ENCODE measurements at regions not wholly inside any gene's neighbourhood (a gene's known extent, or its start where the extent isn't known, plus 50 kb on each side); places are given as distances from the start of the nearest gene placed in this dataset.

GRCh38 chr1:239823852-239824251, 267.8 kb upstream of the FMN2 start:
- no peak for DNase-seq (ENCODE audit: low read depth)

- DNase-seq (ENCODE audit: low read depth): no peak
Measured at GRCh38 chr1:239826211-239826610, 265.5 kb upstream of the FMN2 start.

GRCh38 chr1:239826736-239827135, 264.9 kb upstream of the FMN2 start:
- no peak for DNase-seq (ENCODE audit: low read depth)

GRCh38 chr1:239829535-239829934, 262.1 kb upstream of the FMN2 start:
- DNase-seq (ENCODE audit: low read depth): no peak

GRCh38 chr1:239831577-239832355, 259.9 kb upstream of the FMN2 start:
- DNase-seq (ENCODE audit: low read depth): no peak

- DNase-seq (ENCODE audit: low read depth): no peak
Measured at GRCh38 chr1:239833723-239834122, 258.0 kb upstream of the FMN2 start.

- DNase-seq (ENCODE audit: low read depth): no peak
Measured at GRCh38 chr1:239835946-239836440, 255.7 kb upstream of the FMN2 start.

- no peak for DNase-seq (ENCODE audit: low read depth)
Measured at GRCh38 chr1:239840336-239840735, 251.3 kb upstream of the FMN2 start.

GRCh38 chr1:239840790-239841189, 250.9 kb upstream of the FMN2 start:
- no peak for DNase-seq (ENCODE audit: low read depth)

- no peak for DNase-seq (ENCODE audit: low read depth)
Measured at GRCh38 chr1:239841631-239842030, 250.1 kb upstream of the FMN2 start.

GRCh38 chr1:239843541-239843940, 248.1 kb upstream of the FMN2 start:
- DNase-seq (ENCODE audit: low read depth): no peak

GRCh38 chr1:239844833-239845232, 246.8 kb upstream of the FMN2 start:
- DNase-seq (ENCODE audit: low read depth): no peak

GRCh38 chr1:239854922-239855321, 236.8 kb upstream of the FMN2 start:
- no peak for DNase-seq (ENCODE audit: low read depth)

- DNase-seq (ENCODE audit: low read depth): no peak
Measured at GRCh38 chr1:239856067-239856466, 235.6 kb upstream of the FMN2 start.

- DNase-seq (ENCODE audit: low read depth): no peak
Measured at GRCh38 chr1:239856924-239857323, 234.8 kb upstream of the FMN2 start.

- DNase-seq (ENCODE audit: low read depth): no peak
Measured at GRCh38 chr1:239858057-239858456, 233.6 kb upstream of the FMN2 start.

GRCh38 chr1:239858529-239858928, 233.2 kb upstream of the FMN2 start:
- no peak for DNase-seq (ENCODE audit: low read depth)

GRCh38 chr1:239861985-239862384, 229.7 kb upstream of the FMN2 start:
- no peak for DNase-seq (ENCODE audit: low read depth)

GRCh38 chr1:239868058-239868832, 223.4 kb upstream of the FMN2 start:
- DNase-seq (ENCODE audit: low read depth): no peak

- DNase-seq (ENCODE audit: low read depth): no peak
Measured at GRCh38 chr1:239870194-239870593, 221.5 kb upstream of the FMN2 start.

GRCh38 chr1:239872626-239873025, 219.1 kb upstream of the FMN2 start:
- DNase-seq (ENCODE audit: low read depth): no peak

- DNase-seq (ENCODE audit: low read depth): no peak
Measured at GRCh38 chr1:239874831-239875230, 216.9 kb upstream of the FMN2 start.

All from stimulated activated CD8-positive, alpha-beta memory T cell treated with anti-CD3 and anti-CD28 coated beads, Interleukin-4, amount 100 ng/mL, for 24 hours (primary cell).